SU-DHL-6 (cell line): ENCODE measurements at regions not wholly inside any gene's neighbourhood (a gene's known extent, or its start where the extent isn't known, plus 50 kb on each side); places are given as distances from the start of the nearest gene placed in this dataset.

Source experiments
- H2AFZ ChIP-seq: fragments of 200-600 bp; sonication (generic); 2 replicates; pipeline ENCODE4 v1.6.1; 2014; ENCODE audit warnings: low read depth, mild to moderate bottlenecking, moderate library complexity, mixed read lengths, antibody characterized with exemption, low read length; ENCODE audit not compliant: severe bottlenecking
- H3F3A ChIP-seq: fragments of 200-600 bp; shearing (Covaris generic); 2 replicates; pipeline ENCODE4 v1.6.0; 2016; ENCODE audit warnings: antibody characterized with exemption, mild to moderate bottlenecking; ENCODE audit not compliant: insufficient read depth
- H3K27ac ChIP-seq: fragments of 200-600 bp; sonication (generic); 2 replicates; pipeline ENCODE4 v1.5.1; 2016; ENCODE audit warnings: low read depth, mild to moderate bottlenecking, low read length, moderate library complexity, mixed read lengths
- H3K27me3 ChIP-seq: fragments of 200-600 bp; sonication (generic), shearing (Covaris generic); 2 replicates; pipeline ENCODE4 v1.6.0; 2014; ENCODE audit warnings: mild to moderate bottlenecking, low read length
- H3K36me3 ChIP-seq: fragments of 200-600 bp; sonication (generic); 2 replicates; pipeline ENCODE4 v1.6.1; 2014; ENCODE audit warnings: mild to moderate bottlenecking, low read length, mixed read lengths
- H3K4me2 ChIP-seq: fragments of 300-600, 200-600 bp; shearing (Covaris generic), sonication (generic); 2 replicates; pipeline ENCODE4 v1.6.0; 2014; ENCODE audit warnings: low read length, low read depth, mild to moderate bottlenecking; ENCODE audit not compliant: poor library complexity, severe bottlenecking
- H3K4me3 ChIP-seq: fragments of 200-600 bp; sonication (generic); 2 replicates; pipeline ENCODE4 v1.5.1; 2014; ENCODE audit warnings: antibody characterized with exemption, low read length, mild to moderate bottlenecking, mixed read lengths; ENCODE audit not compliant: insufficient read depth, poor library complexity, severe bottlenecking
- H3K79me2 ChIP-seq: fragments of 200-600 bp; sonication (generic); 2 replicates; pipeline ENCODE4 v1.6.1; 2014; ENCODE audit warnings: mild to moderate bottlenecking, low read length, moderate library complexity; ENCODE audit not compliant: insufficient read depth
- H3K9ac ChIP-seq: fragments of 200-600 bp; sonication (generic); 2 replicates; pipeline ENCODE4 v1.7.0; 2014; ENCODE audit warnings: mild to moderate bottlenecking, low read length
- H3K9me2 ChIP-seq: fragments of 200-600 bp; sonication (generic); replicated peaks from 2 replicates; pipeline ENCODE4 v1.6.1; 2014; ENCODE audit warnings: low read length; ENCODE audit not compliant: insufficient read depth
- H3K9me3 ChIP-seq: fragments of 200-600 bp; sonication (generic); 2 replicates; pipeline ENCODE4 v1.6.1; 2014; ENCODE audit warnings: low read length, mixed read lengths; ENCODE audit not compliant: insufficient read depth
- H4K20me1 ChIP-seq: fragments of 200-600 bp; sonication (generic); 2 replicates; pipeline ENCODE4 v1.6.1; 2014; ENCODE audit warnings: low read depth, mild to moderate bottlenecking, antibody characterized with exemption, low read length, moderate library complexity, mixed read lengths
- CTCF ChIP-seq: fragments of 200-600 bp; sonication (generic); IDR thresholded peaks from one replicate; pipeline ENCODE4 v1.5.1; 2017; ENCODE audit warnings: antibody characterized with exemption, mild to moderate bottlenecking, low read length, moderate library complexity; ENCODE audit not compliant: insufficient read depth, poor library complexity, severe bottlenecking
- EZH2phosphoT487 ChIP-seq: fragments of 200-600 bp; sonication (generic), shearing (Covaris generic); conservative IDR thresholded peaks from 2 replicates; pipeline ENCODE4 v1.6.1; 2018; ENCODE audit warnings: mild to moderate bottlenecking, antibody characterized with exemption, low read length, moderate library complexity, mixed read lengths

- H2AFZ ChIP-seq, result no peak overlapping the region
Observed at GRCh38 chr3:110542552-110543150, 529.0 kb upstream of the NECTIN3 start.

GRCh38 chr3:110544730-110545129, 526.9 kb upstream of the NECTIN3 start:
- H3K9ac ChIP-seq, result no peak overlapping the region
- H3K79me2 ChIP-seq, result no peaks in the 10 kb centered on the region
- no peaks in the 10 kb centered on the region for H3K36me3 ChIP-seq
- H4K20me1 ChIP-seq, result no peaks in the 10 kb centered on the region
- no peaks in the 10 kb centered on the region for H3F3A ChIP-seq
- H3K27me3 ChIP-seq, result no peaks in the 10 kb centered on the region
- no peak overlapping the region for H3K4me2 ChIP-seq
- H3K27ac ChIP-seq, result no peak overlapping the region
- TF ChIP-seq EZH2phosphoT487, result no peak
- TF ChIP-seq CTCF, result no peak
- no peaks in the 10 kb centered on the region for H3K9me2 ChIP-seq
- H3K4me3 ChIP-seq, result no peak overlapping the region
- no peak overlapping the region for H2AFZ ChIP-seq
- H3K9me3 ChIP-seq, result no peaks in the 10 kb centered on the region

More at GRCh38 chr3:110542552-110543150, 529.0 kb upstream of the NECTIN3 start:
- Histone ChIP-seq H3K9me2 (no peaks in the 10 kb centered on the region), H3K27ac (no peak overlapping the region), H3K4me2 (no peak overlapping the region), H4K20me1 (no peaks in the 10 kb centered on the region), H3K36me3 (no peaks in the 10 kb centered on the region), H3K4me3 (no peak overlapping the region), H3K79me2 (no peaks in the 10 kb centered on the region), H3K27me3 (no peaks in the 10 kb centered on the region), H3F3A (no peaks in the 10 kb centered on the region), H3K9me3 (no peaks in the 10 kb centered on the region), H3K9ac (no peak overlapping the region)
- TF ChIP-seq CTCF (no peak), EZH2phosphoT487 (no peak)

- Histone ChIP-seq H2AFZ (no peak overlapping the region), H3K9ac (no peak overlapping the region), H3K9me2 (no peaks in the 10 kb centered on the region)
Observed at GRCh38 chr3:110550511-110550910, 521.1 kb upstream of the NECTIN3 start.

More at GRCh38 chr3:110550511-110550910, 521.1 kb upstream of the NECTIN3 start:
- no peaks in the 10 kb centered on the region for H3F3A ChIP-seq
- H3K27ac ChIP-seq, result no peak overlapping the region
- no peaks in the 10 kb centered on the region for H3K36me3 ChIP-seq
- H3K9me3 ChIP-seq, result no peaks in the 10 kb centered on the region
- no peak for TF ChIP-seq EZH2phosphoT487
- no peak for TF ChIP-seq CTCF
- no peak overlapping the region for H3K4me2 ChIP-seq
- no peaks in the 10 kb centered on the region for H3K79me2 ChIP-seq
- H3K4me3 ChIP-seq, result no peak overlapping the region
- no peaks in the 10 kb centered on the region for H3K27me3 ChIP-seq
- no peaks in the 10 kb centered on the region for H4K20me1 ChIP-seq
